ENCODE measurements at regions not wholly inside any gene's neighbourhood (a gene's known extent, or its start where the extent isn't known, plus 50 kb on each side); places are given as distances from the start of the nearest gene placed in this dataset.

- TF ChIP-seq POLR2A (IDR thresholded peaks at IDR 0.05) (no peak), CTCF (IDR thresholded peaks at IDR 0.05 in 4 of 5, conservative IDR thresholded peaks at IDR 0.05 in 1 of 5) (no peak)
These were observed 604.9 kb upstream of the NRG3 start for GRCh38 chr10:81270051-81270450.
